Epidermal melanocyte (primary cell): ENCODE measurements at regions not wholly inside any gene's neighbourhood (a gene's known extent, or its start where the extent isn't known, plus 50 kb on each side); places are given as distances from the start of the nearest gene placed in this dataset.

Experiments used
- DNase-seq: peaks from one replicate; pipeline ENCODE4 v3.0.0; 2011; ENCODE audit warnings: low spot score; ENCODE audit not compliant: insufficient read length

- no peak for DNase-seq
These were observed 82.0 kb upstream of the ATP11B start for GRCh38 chr3:182711261-182711683.

GRCh38 chr3:182711853-182712252, 81.5 kb upstream of the ATP11B start:
- DNase-seq = no peak

- no peak for DNase-seq
These were observed 80.2 kb upstream of the ATP11B start for GRCh38 chr3:182713111-182713510.

- peak; percentile 65 for DNase-seq
These were observed 79.4 kb upstream of the ATP11B start for GRCh38 chr3:182713743-182714517.

GRCh38 chr3:182715006-182715405, 78.3 kb upstream of the ATP11B start:
- DNase-seq = no peak

GRCh38 chr3:182716114-182716688, 77.1 kb upstream of the ATP11B start:
- no peak for DNase-seq

- DNase-seq = no peak
These were observed 76.1 kb upstream of the ATP11B start for GRCh38 chr3:182717216-182717615.

- no peak for DNase-seq
These were observed 70.4 kb upstream of the ATP11B start for GRCh38 chr3:182722907-182723306.

GRCh38 chr3:182723596-182723995, 69.7 kb upstream of the ATP11B start:
- DNase-seq = no peak

GRCh38 chr3:182725372-182726251, 67.7 kb upstream of the ATP11B start:
- no peak for DNase-seq

- DNase-seq = no peak
These were observed 66.8 kb upstream of the ATP11B start for GRCh38 chr3:182726258-182727142.

- DNase-seq = no peak
These were observed 65.1 kb upstream of the ATP11B start for GRCh38 chr3:182728238-182728637.

- DNase-seq = no peak
These were observed 63.2 kb upstream of the ATP11B start for GRCh38 chr3:182729903-182730674.

GRCh38 chr3:182730675-182731042, 62.6 kb upstream of the ATP11B start:
- DNase-seq = no peak

- no peak for DNase-seq
These were observed 61.5 kb upstream of the ATP11B start for GRCh38 chr3:182731764-182732163.

GRCh38 chr3:182732232-182733015, 60.9 kb upstream of the ATP11B start:
- no peak for DNase-seq

- DNase-seq = no peak
These were observed 57.6 kb upstream of the ATP11B start for GRCh38 chr3:182735672-182736071.

- no peak for DNase-seq
These were observed 55.5 kb upstream of the ATP11B start for GRCh38 chr3:182737825-182738224.

GRCh38 chr3:182738583-182739411, 54.5 kb upstream of the ATP11B start:
- no peak for DNase-seq
